Suppressor macrophage treated with lipopolysaccharide for 4 hours (primary cell): ENCODE measurements at regions not wholly inside any gene's neighbourhood (a gene's known extent, or its start where the extent isn't known, plus 50 kb on each side); places are given as distances from the start of the nearest gene placed in this dataset.
"Not testable (repeated sequence)": the region's sequence is repeated elsewhere in the genome, so short reads cannot be mapped to it uniquely, and the experiment has no call there.

Source experiments
- DNase-seq: peaks from one replicate; pipeline ENCODE4 v3.0.0-alpha.2; 2020

DNA sequence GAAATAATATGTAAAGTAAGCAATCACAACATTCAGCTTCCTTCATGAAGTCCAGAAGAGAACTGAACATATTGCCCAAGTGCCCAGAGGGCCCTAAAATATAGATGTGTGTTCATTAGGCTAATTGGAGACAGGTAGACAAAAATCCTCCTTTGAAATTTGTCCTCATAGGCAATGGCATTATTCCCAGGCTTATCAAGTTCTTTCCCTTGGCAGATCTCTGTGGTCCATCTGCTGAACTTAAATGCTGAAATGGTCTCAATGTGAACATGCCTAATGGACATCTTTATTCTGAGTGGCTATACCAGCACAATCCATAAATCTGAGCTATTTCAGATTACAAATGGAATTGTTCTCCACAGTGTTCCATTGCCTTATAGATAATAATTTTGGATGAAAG lies 79.0 kb upstream of the BMP5 start:
- DNase-seq = no peak

DNA sequence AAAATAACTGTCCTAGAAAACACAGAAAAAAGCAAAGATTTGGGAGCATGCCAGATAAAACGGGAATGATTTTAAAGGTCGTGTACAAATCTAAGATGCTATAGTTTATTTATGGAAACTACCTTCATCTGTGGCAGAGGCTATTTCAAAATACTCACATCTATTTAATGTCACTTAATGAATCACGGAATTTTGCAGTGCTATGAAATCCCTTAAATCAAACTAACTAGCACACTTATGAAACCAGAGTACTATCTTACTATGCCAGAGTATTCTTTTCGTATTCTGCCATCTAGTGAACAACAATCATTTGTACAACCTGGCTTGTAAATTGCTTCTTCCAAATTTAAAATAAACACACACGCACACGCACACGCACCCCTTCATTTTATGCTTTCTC lies 77.9 kb upstream of the BMP5 start:
- no peak for DNase-seq

DNA sequence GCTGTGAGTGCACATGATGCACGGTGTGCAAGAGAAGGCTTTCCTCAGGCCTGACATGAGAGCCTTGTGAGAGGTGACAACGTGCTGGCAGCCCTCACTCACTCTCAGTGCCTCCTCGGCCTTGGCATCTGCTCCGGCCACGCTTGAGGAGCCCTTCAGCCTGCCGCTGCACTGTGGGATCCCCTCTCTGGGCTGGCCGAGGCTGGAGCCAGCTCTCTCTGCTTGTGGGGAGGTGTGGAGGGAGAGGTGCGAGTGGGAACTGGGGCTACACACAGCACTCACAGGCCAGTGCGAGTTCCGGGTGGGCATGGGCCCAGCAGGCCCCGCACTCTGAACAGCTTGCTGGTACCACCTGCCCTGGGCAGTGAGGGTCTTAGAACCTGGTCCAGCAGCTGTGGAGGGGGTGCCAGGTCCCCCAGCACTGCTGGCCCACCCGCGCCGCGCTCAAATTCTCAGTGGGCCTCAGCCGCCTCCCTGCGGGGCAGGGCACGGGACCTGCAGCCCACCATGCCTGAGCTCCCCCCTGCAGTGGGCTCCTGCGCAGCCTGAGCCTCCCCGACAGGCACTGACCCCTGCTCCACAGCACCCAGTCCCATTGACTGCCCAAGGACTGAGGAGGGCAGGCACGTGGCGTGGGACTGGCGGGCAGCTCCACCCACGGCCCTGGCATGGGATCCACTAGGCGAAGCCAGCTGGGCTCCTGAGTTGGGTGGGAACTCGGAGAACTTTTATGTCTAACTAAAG lies 74.9 kb upstream of the BMP5 start:
- DNase-seq = no peak

DNA sequence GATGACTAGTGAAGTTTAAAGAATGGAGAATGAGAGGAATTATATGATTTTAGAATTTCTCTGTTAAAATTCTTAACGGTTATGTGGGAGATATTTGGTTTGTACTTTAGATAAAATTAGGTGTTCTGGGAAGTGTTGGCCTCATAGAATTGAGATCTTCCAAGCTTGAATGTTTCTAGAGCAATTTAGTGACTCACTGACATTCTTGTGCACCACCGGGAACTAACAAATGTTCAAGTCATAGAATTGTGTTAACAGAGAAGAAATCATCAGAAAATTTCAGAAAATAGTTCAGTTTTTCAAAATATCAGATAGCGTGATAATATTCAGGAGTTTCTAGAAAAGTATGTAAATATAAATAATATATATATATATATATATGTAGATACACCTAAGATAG lies 67.9 kb upstream of the BMP5 start:
- no peak for DNase-seq

DNA sequence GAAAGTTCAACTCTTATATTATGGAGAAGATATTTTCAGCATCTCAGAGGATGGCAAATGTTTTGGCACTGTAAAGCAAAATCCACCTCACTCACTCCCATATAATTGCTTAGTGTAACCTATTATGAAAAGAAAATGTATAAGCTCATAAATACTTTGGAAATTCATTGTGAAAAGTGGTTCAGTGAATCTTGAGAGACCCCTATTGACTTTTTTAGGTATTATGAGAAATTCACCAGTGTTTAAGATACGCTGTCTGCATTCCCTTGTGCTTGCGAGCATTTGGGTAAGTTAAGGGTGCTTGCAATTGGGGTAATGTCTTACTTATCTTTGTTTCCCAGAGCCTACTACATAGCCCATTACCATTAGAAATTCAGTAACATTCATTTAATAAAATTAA lies 66.3 kb upstream of the BMP5 start:
- no peak for DNase-seq

DNA sequence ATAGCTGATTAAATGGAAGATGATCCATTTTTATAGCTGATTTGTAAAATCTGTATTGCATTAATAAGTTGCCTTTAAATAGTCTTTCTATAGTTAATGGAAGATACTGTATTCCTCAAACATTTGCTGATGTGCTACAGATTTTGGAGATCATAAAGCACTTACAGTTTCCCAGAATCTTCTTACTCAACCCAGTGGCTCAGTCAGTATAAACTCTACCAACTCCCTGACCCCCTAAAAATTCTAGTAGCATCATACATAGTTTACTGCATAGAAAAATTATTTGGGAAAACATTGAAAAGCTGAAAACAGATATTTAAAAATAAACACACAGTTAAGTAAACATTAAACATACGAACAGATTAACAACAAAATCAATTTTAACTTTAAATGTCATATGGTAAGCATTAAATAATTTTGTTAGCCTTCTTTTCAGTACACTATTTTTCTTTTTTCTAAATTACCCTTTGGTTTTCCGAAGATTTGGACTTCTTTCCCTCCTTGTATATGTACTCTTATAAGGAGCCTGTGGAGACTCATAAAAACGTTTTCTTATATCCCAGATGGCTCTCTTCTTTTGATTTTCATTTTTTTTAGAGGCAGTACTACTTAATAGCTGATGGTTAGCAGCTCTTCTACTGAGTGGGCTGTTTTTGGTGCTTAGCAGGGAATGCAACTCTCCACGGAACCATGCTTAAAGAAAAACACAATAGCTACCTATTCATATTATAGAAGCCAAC lies 62.7 kb upstream of the BMP5 start:
- no peak for DNase-seq

DNA sequence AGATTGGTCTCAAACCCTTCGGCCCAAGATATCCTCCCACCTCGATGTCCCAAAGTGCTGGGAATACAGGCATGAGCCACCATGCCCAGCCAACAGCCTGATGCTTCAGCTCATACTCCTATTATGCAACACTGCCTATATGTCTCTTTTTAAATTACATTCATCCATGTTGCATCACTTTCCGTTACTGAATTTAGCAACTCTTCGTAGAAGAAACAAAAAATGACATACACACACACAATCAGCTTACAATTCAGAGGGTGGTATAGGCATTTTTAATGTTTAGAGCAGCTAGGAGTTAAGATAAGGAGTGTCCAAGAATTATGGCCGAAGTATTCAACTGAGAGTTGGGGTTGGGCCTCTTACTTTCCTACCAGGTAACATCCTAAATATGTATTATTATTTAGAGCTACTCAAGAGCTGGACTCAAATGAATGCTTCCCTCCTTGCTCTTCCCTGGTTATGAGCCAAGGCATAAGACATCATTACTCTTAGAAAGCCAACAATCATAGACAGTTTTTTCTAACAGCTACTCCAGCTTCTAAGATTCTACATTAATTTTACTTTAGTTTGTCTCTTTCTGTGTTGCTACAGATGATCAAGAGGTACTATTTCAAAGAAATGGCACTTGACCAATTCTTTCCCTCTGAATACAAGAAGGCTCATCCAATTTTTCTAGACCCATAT lies 62.0 kb upstream of the BMP5 start:
- DNase-seq = peak; percentile 3

DNA sequence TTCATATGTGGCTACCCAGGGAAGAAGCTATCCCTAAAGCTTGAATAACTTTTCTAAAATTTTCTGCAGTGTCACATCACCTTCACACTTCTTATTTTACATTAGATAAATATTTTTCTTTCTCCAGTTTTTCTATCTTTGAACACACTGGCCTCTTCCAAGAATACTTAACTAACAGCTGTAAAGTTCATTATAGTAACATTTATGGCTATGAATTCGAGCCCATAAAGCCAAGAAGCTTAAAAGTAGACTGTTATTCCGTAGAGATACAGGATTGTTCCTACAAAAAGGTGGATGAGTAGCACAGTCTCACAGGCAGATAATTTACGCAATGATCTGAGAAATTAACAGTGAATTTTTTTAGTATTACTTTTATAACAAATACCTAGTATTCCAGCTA lies 55.7 kb upstream of the BMP5 start:
- no peak for DNase-seq

DNA sequence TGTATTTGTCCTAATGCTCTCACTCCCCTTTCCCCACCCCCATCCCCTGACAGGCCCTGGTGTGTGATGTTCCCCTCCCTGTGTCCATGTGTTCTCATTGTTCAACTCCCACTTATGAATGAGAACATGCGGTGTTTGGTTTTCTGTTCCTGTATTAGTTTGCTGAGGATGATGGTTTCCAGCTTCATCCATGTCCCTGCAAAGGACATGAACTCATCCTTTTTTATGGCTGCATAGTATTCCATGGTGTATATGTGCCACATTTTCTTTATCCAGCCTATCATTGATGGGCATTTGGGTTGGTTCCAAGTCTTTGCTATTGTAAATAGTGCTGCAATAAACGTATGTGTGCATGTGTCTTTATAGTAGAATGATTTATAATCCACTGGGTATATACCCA lies 52.3 kb upstream of the BMP5 start:
- DNase-seq = not testable (repeated sequence)

DNA sequence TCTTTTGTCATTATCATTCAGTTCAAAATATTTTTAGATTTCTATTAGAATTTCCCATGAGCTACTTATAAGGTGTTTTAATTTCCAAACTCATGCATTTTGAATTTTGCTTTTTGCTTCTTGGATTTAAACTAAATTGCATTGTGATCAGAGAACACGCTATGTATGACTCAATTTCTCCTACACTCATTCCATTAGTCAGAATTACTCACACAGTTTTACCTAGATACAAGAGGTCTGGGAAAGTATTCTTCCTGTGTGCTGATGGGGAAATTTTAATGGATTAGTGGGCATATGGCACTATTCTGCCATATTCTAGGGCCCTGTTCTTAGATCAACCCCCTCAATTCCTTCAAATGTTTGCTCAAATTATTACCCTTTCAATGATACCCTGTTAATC lies 49.9 kb upstream of the BMP5 start:
- no peak for DNase-seq
